Loucy (cell line): ENCODE measurements at regions not wholly inside any gene's neighbourhood (a gene's known extent, or its start where the extent isn't known, plus 50 kb on each side); places are given as distances from the start of the nearest gene placed in this dataset.

Experiments
- H2AFZ ChIP-seq: fragments of 200-600 bp; sonication (generic); 2 replicates; pipeline ENCODE4 v1.6.0; 2016; ENCODE audit warnings: antibody characterized with exemption, mild to moderate bottlenecking, low read length, moderate library complexity
- H3F3A ChIP-seq: fragments of 200-600 bp; 2 replicates; pipeline ENCODE4 v1.6.0; 2016; ENCODE audit warnings: antibody characterized with exemption, low read depth, mild to moderate bottlenecking
- H3K27me3 ChIP-seq: fragments of 200-600 bp; sonication (generic); 2 replicates; pipeline ENCODE4 v1.6.1; 2014; ENCODE audit warnings: low read length, mild to moderate bottlenecking; ENCODE audit not compliant: insufficient read depth, poor library complexity, severe bottlenecking
- H3K36me3 ChIP-seq: fragments of 200-600 bp; sonication (generic); 2 replicates; pipeline ENCODE4 v1.6.1; 2016; ENCODE audit warnings: low read length; ENCODE audit not compliant: insufficient read depth
- H3K4me1 ChIP-seq: fragments of 200-600 bp; sonication (generic); 2 replicates; pipeline ENCODE4 v1.5.1; 2014; ENCODE audit warnings: low read length, mild to moderate bottlenecking; ENCODE audit not compliant: insufficient read depth, poor library complexity, severe bottlenecking
- H3K4me2 ChIP-seq: fragments of 200-600 bp; sonication (generic); 2 replicates; pipeline ENCODE4 v1.6.0; 2014; ENCODE audit warnings: antibody characterized with exemption, low read length, low read depth, mild to moderate bottlenecking; ENCODE audit not compliant: poor library complexity, severe bottlenecking
- H3K4me3 ChIP-seq: fragments of 200-600 bp; sonication (generic); 2 replicates; pipeline ENCODE4 v1.5.1; 2014; ENCODE audit warnings: low read length, mild to moderate bottlenecking, mixed read lengths; ENCODE audit not compliant: poor library complexity, severe bottlenecking
- H3K79me2 ChIP-seq: fragments of 200-600 bp; sonication (generic); 2 replicates; pipeline ENCODE4 v1.6.1; 2014; ENCODE audit warnings: low read length; ENCODE audit not compliant: insufficient read depth
- H3K9ac ChIP-seq: fragments of 200-600 bp; sonication (generic); 2 replicates; pipeline ENCODE4 v1.6.0; 2014; ENCODE audit warnings: mild to moderate bottlenecking, low read depth, low read length, moderate library complexity; ENCODE audit not compliant: poor library complexity, severe bottlenecking
- H3K9me2 ChIP-seq: fragments of 200-600 bp; sonication (generic); replicated peaks from 2 replicates; pipeline ENCODE4 v1.6.1; 2016; ENCODE audit warnings: low read depth, low read length, mixed read lengths
- H3K9me3 ChIP-seq: fragments of 200-600 bp; sonication (generic); 2 replicates; pipeline ENCODE4 v1.6.1; 2014; ENCODE audit warnings: mild to moderate bottlenecking, antibody characterized with exemption, low read length, low read depth; ENCODE audit not compliant: insufficient read depth
- H4K20me1 ChIP-seq: fragments of 200-600 bp; sonication (generic); 2 replicates; pipeline ENCODE4 v1.6.0; 2014; ENCODE audit warnings: antibody characterized with exemption, low read length, mild to moderate bottlenecking; ENCODE audit not compliant: insufficient read depth, poor library complexity, severe bottlenecking
- CTCF ChIP-seq: fragments of 200-600 bp; sonication (generic); conservative IDR thresholded peaks from 2 replicates; pipeline ENCODE4 v1.5.1; 2014; ENCODE audit warnings: mild to moderate bottlenecking, antibody characterized with exemption, low read length
- EZH2phosphoT487 ChIP-seq: fragments of 200-600 bp; IDR thresholded peaks from 2 replicates; pipeline ENCODE4 v1.6.1; 2018; ENCODE audit warnings: antibody characterized with exemption, mild to moderate bottlenecking, moderate library complexity, borderline replicate concordance

- H3K4me3 ChIP-seq, result no peak overlapping the region
- no peaks in the 10 kb centered on the region for H3K79me2 ChIP-seq
- H3K27me3 ChIP-seq, result no peaks in the 10 kb centered on the region
- no peaks in the 10 kb centered on the region for H3F3A ChIP-seq
- no peaks in the 10 kb centered on the region for H4K20me1 ChIP-seq
- no peak overlapping the region for H2AFZ ChIP-seq
- H3K9me2 ChIP-seq, result no peaks in the 10 kb centered on the region
- no peaks in the 10 kb centered on the region for H3K9me3 ChIP-seq
- H3K4me2 ChIP-seq, result no peak overlapping the region
- H3K9ac ChIP-seq, result no peak overlapping the region
- H3K4me1 ChIP-seq, result no peaks in the 10 kb centered on the region
- H3K36me3 ChIP-seq, result no peaks in the 10 kb centered on the region
- TF ChIP-seq EZH2phosphoT487 (no peak), CTCF (no peak)
These were observed 55.3 kb upstream of the TGIF1 start for GRCh38 chr18:3394648-3395047.

GRCh38 chr18:3395466-3395865, 54.5 kb upstream of the TGIF1 start:
- Histone ChIP-seq H3K4me3 (no peak overlapping the region), H3K36me3 (no peaks in the 10 kb centered on the region), H2AFZ (no peak overlapping the region), H3K9ac (no peak overlapping the region), H3K79me2 (no peaks in the 10 kb centered on the region), H3K9me3 (no peaks in the 10 kb centered on the region), H3K9me2 (no peaks in the 10 kb centered on the region), H3F3A (no peaks in the 10 kb centered on the region), H3K27me3 (no peaks in the 10 kb centered on the region), H3K4me2 (no peak overlapping the region), H4K20me1 (no peaks in the 10 kb centered on the region), H3K4me1 (no peaks in the 10 kb centered on the region)
- TF ChIP-seq CTCF (no peak), EZH2phosphoT487 (no peak)

GRCh38 chr18:3397031-3397750, 52.8 kb upstream of the TGIF1 start:
- Histone ChIP-seq H4K20me1 (no peaks in the 10 kb centered on the region), H3K9me3 (no peaks in the 10 kb centered on the region), H3K9me2 (no peaks in the 10 kb centered on the region), H3K4me3 (no peak overlapping the region), H3K79me2 (no peaks in the 10 kb centered on the region), H3K4me2 (no peak overlapping the region), H3K27me3 (no peaks in the 10 kb centered on the region), H3F3A (no peaks in the 10 kb centered on the region), H3K36me3 (no peaks in the 10 kb centered on the region), H3K4me1 (no peaks in the 10 kb centered on the region), H3K9ac (no peak overlapping the region), H2AFZ (no peak overlapping the region)
- TF ChIP-seq CTCF (no peak), EZH2phosphoT487 (no peak)
